ENCODE measurements at regions not wholly inside any gene's neighbourhood (a gene's known extent, or its start where the extent isn't known, plus 50 kb on each side); places are given as distances from the start of the nearest gene placed in this dataset.

DNA sequence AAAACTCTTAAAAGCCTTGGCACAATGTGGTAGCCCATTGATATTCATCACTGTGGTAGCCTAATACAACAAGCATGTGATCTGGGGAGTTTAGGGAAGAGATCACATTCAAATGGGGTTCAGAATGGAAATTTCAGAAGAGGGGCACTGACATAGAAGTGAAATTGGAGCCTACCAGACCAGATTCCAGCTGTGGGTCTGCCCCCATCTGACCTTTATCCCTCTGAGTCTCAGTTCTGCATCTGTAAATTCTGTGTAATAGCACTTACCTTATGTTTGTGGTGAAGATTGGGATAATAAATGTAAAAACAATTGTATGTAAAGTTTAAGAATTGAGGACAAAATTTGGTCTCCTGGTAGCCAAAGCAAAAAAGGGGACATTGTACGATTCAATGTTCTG, 320.4 kb upstream of the BOD1L1 start:
- Histone ChIP-seq H3K27ac (ENCODE audit: insufficient read length, low read depth, low read length) (no peak overlapping the region), H3K56ac (ENCODE audit: insufficient read length, low read depth, low read length) (no peak overlapping the region), H3K4ac (ENCODE audit: low read depth, low read length) (no peak overlapping the region), H3K79me1 (ENCODE audit: insufficient read depth, low read depth, low read length, poor library complexity, severe bottlenecking) (no peaks in the 10 kb centered on the region), H3K9ac (ENCODE audit: extremely low read depth, insufficient read length, low read length) (no peak overlapping the region), H3K4me1 (ENCODE audit: insufficient read depth, low read length) (no peaks in the 10 kb centered on the region; the same call in 1 of the 2 replicates), H3T11ph (ENCODE audit: low read length) (no peak overlapping the region), H2BK12ac (ENCODE audit: insufficient read length, low read depth, low read length) (no peak overlapping the region), H2BK120ac (ENCODE audit: low read depth, low read length, poor library complexity, severe bottlenecking) (no peak overlapping the region), H3K18ac (ENCODE audit: insufficient read length, low read depth, low read length) (no peak overlapping the region), H4K8ac (replicated peaks; ENCODE audit: insufficient read length, low read depth, low read length) (no peak overlapping the region), H4K5ac (ENCODE audit: insufficient read length, low read depth, low read length) (no peak overlapping the region), H2BK20ac (ENCODE audit: low read depth, low read length, poor library complexity, severe bottlenecking) (peak overlapping the region; percentile 90), H4K20me1 (ENCODE audit: control insufficient read depth, insufficient read depth, insufficient read length) (no peaks in the 10 kb centered on the region), H3K23me2 (ENCODE audit: insufficient read length, low read depth, low read length, poor library complexity, severe bottlenecking) (no peaks in the 10 kb centered on the region), H2BK5ac (ENCODE audit: insufficient read length, low read length) (no peak overlapping the region), H3K23ac (ENCODE audit: insufficient read length, low read depth, low read length) (no peak overlapping the region), H3K9me3 (ENCODE audit: control insufficient read depth, low read depth, low read length) (no peaks in the 10 kb centered on the region), H3K79me2 (ENCODE audit: insufficient read depth, low read length) (no peaks in the 10 kb centered on the region), H2BK15ac (ENCODE audit: low read depth, low read length) (no peak overlapping the region), H2AK5ac (ENCODE audit: insufficient read length, low read length) (no peak overlapping the region), H3K14ac (ENCODE audit: insufficient read depth, low read length) (no peak overlapping the region), H3K4me2 (ENCODE audit: insufficient read depth, insufficient read length, low read length) (no peak overlapping the region), H4K91ac (ENCODE audit: insufficient read length, low read depth, low read length) (no peak overlapping the region), H2AFZ (ENCODE audit: low read length) (no peak overlapping the region), H3K27me3 (ENCODE audit: insufficient read depth, low read length) (no peaks in the 10 kb centered on the region)
- peaks cover 11 to 23% of the 10 kb centered on the region in 2 experiments for H3K4me1 Mint-ChIP-seq
- WGBS (ENCODE audit: extremely low coverage, insufficient read length, low lambda C conversion rate), result no CpG with 5 or more reads among the region's 1 CpG
- no peak overlapping the region for H3K4me3 Mint-ChIP-seq
- no peaks in the 10 kb centered on the region for H3K27me3 Mint-ChIP-seq (ENCODE audit: low read depth)
- H3K36me3 Mint-ChIP-seq (ENCODE audit: insufficient read depth in 1 of 3, low read depth in 3 of 3), result no peaks in the 10 kb centered on the region
- DNase-seq, result no peak
- TF ChIP-seq, protein P1, sequence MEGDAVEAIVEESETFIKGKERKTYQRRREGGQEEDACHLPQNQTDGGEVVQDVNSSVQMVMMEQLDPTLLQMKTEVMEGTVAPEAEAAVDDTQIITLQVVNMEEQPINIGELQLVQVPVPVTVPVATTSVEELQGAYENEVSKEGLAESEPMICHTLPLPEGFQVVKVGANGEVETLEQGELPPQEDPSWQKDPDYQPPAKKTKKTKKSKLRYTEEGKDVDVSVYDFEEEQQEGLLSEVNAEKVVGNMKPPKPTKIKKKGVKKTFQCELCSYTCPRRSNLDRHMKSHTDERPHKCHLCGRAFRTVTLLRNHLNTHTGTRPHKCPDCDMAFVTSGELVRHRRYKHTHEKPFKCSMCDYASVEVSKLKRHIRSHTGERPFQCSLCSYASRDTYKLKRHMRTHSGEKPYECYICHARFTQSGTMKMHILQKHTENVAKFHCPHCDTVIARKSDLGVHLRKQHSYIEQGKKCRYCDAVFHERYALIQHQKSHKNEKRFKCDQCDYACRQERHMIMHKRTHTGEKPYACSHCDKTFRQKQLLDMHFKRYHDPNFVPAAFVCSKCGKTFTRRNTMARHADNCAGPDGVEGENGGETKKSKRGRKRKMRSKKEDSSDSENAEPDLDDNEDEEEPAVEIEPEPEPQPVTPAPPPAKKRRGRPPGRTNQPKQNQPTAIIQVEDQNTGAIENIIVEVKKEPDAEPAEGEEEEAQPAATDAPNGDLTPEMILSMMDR (conservative IDR thresholded peaks at IDR 0.05), result no peak
- no peaks in the 10 kb centered on the region for H3K9me3 Mint-ChIP-seq
- H3K27ac Mint-ChIP-seq, result no peak overlapping the region

Data from H9 (cell line).